AG10803 (cell line): ENCODE measurements at regions not wholly inside any gene's neighbourhood (a gene's known extent, or its start where the extent isn't known, plus 50 kb on each side); places are given as distances from the start of the nearest gene placed in this dataset.

Experiments
- DNase-seq: peaks from one replicate; pipeline ENCODE4 v3.0.0; 2010; ENCODE audit warnings: low read depth
- H3K4me3 ChIP-seq: 2 replicates; pipeline ENCODE4 v1.5.1; 2011; ENCODE audit warnings: mild to moderate bottlenecking, low read length, control low read depth
- TF ChIP-seq, protein P1 (sequence below): conservative IDR thresholded peaks from 2 replicates; pipeline ENCODE4 v1.5.1; 2011; ENCODE audit warnings: mild to moderate bottlenecking, low read length, control low read depth, inconsistent platforms

DNA sequence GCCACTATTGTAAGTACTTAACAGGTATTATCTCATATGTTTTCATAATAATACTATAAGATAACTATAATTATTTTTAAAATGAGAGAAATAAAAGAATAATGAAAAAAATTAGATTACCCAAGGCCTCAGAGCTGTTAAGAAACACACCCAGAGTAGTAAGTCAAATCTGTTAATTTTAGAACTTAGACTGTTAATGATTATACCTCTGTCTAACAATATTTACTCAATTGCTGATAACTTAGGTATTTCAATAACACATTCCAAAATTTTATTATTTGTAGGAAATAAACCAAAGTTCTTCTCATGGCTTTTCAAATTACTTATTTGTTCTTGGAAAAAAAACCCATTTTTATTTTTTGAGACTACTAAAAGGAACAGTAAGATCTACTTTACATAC, 227.5 kb upstream of the KCNH7 start:
- TF ChIP-seq, protein P1, sequence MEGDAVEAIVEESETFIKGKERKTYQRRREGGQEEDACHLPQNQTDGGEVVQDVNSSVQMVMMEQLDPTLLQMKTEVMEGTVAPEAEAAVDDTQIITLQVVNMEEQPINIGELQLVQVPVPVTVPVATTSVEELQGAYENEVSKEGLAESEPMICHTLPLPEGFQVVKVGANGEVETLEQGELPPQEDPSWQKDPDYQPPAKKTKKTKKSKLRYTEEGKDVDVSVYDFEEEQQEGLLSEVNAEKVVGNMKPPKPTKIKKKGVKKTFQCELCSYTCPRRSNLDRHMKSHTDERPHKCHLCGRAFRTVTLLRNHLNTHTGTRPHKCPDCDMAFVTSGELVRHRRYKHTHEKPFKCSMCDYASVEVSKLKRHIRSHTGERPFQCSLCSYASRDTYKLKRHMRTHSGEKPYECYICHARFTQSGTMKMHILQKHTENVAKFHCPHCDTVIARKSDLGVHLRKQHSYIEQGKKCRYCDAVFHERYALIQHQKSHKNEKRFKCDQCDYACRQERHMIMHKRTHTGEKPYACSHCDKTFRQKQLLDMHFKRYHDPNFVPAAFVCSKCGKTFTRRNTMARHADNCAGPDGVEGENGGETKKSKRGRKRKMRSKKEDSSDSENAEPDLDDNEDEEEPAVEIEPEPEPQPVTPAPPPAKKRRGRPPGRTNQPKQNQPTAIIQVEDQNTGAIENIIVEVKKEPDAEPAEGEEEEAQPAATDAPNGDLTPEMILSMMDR, result no peak
- DNase-seq, result no peak
- H3K4me3 ChIP-seq, result no peak overlapping the region

DNA sequence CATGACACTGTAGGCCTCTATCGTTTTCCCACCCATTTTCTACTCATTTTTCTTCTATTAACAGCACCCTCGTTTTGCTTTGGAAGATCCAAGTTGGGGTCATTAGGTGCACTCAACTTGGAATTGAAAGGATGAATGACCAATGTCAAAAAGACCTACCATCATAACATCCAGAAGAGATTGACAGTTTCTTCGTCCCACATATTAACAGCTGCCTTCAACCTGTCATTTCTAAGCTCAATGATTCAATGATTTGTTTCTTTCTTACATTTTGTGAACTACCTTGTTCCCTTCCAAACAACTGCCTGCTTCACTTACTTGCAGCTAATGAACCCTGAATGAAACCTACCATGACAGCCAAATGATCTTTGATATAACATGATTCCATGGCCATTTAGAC, 224.0 kb upstream of the KCNH7 start:
- TF ChIP-seq, protein P1, result no peak
- no peak for DNase-seq

DNA sequence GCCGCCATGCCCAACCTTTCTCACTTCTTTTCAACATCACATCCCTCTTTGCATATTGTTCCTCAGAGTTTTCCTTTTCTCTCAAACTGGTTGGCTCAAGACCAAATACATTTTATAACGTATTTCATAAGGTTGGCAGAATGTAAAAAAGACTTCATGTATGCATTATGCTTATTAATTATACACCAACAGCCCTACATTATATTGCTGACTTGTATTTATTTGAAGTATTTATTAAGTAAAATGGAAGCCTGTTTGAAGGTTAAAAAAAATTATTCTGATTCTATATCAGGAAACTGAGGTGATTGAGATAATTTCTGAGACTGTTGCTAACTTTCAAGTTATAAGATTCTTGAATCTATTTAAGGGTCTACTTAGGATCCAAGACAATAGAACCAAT, 208.0 kb upstream of the KCNH7 start:
- H3K4me3 ChIP-seq, result no peak overlapping the region
- DNase-seq, result no peak
- TF ChIP-seq, protein P1, result no peak

More for the DNA sequence above, 224.0 kb upstream of the KCNH7 start:
- no peak overlapping the region for H3K4me3 ChIP-seq

DNA sequence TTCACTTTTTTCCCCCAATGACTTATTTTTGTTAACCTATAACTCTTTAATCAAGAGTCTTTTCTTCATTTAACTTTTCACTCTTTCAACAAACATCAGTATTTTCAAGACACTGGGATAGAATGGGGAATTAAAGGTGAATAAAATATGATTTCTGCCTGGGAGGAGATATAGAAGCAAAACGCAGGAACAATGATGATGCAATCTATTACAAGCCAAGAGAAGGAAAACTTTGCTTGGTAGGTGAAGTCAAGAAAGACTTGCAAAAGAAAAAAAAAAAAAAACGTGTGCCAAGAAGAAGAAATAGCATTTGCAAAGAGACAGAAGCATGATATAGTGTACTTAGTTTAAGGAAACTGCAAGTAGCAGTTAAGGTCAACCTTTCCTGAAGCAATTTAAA, 207.3 kb upstream of the KCNH7 start:
- TF ChIP-seq, protein P1, result no peak
- no peak for DNase-seq
- H3K4me3 ChIP-seq, result no peak overlapping the region

DNA sequence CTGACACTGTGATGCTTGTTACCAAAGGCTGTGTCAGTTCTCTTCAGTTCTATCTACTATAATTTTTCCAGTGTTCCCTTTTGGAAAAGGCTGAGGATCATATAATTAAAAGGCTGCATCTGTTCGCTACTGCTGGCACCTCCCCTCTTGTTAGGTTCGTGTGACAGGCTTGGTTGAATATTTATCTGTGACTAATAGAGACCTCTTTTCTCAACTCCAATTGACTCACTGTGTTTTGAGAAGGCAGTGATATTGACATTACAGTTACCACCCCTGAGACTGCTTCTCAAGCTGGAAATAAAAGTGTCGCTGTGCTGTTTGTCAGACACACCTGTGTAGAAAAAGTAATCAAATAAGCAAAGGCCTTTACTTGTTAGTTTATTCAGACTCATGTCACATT, 205.5 kb upstream of the KCNH7 start:
- TF ChIP-seq, protein P1, result no peak
- DNase-seq, result no peak

DNA sequence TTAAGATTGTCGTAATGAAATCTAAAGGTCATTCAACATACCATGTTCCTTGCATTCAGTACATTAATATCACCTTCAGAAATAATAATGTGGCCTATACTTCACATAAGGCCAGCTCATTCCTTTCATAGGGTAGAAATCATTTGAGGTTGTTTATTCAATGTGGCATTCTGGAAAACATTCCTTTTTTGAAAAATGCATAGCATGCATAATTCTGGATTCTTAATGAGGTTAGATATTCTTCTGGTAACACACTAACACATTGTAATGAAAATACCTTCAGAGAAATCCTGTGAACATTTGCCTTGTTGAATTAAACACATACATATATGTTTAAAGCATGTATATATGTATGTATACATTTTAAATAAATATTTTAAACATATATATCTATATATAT, 204.6 kb upstream of the KCNH7 start:
- H3K4me3 ChIP-seq, result no peak overlapping the region
- no peak for DNase-seq

More for the DNA sequence above, 205.5 kb upstream of the KCNH7 start:
- H3K4me3 ChIP-seq, result no peak overlapping the region

DNA sequence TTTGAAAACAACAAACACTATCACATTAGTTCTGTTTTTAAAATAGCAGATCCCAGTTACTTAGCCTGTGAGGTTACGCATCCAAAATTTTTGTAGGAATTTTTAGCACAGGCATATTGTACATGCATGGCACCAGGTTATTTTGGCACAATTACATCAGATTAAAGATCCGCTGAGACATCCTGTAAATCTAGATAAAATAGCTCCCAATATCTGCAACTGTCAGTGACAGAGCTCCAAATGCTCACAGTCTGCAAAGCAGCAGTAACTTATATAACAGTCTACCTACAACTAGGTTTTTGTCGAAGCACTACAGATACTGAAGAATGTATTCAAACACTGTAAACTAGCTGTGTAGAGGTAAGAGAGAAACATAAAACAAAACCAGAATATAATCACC, 200.7 kb upstream of the KCNH7 start:
- TF ChIP-seq, protein P1, result no peak
- no peak for DNase-seq
- no peak overlapping the region for H3K4me3 ChIP-seq

More for the DNA sequence above, 204.6 kb upstream of the KCNH7 start:
- TF ChIP-seq, protein P1, result no peak
